Kidney (tissue), 13 donors: ENCODE measurements at regions not wholly inside any gene's neighbourhood (a gene's known extent, or its start where the extent isn't known, plus 50 kb on each side); places are given as distances from the start of the nearest gene placed in this dataset.

Experiments
- DNase-seq, 5 donors: peaks; one replicate each; pipeline ENCODE4 v3.0.0-alpha.2; 2013 to 2020
- FAIRE-seq: peaks from 2 replicates; lab custom pipeline; 2012; peaks lifted over from hg19 to GRCh38; lab: Jason Lieb, UNC
- H3K27ac ChIP-seq, 2 donors: one replicate each; pipeline ENCODE4 v1.7.0; 2013; ENCODE audit warnings: low read depth in 2 of 2, low read length in 2 of 2, inconsistent platforms in 1 of 2
- H3K27me3 ChIP-seq: one replicate; pipeline ENCODE4 v1.7.1; 2013; ENCODE audit warnings: low read length, inconsistent platforms; ENCODE audit not compliant: control insufficient read depth, insufficient read depth
- H3K36me3 ChIP-seq, 3 donors: one replicate each; pipeline versions ENCODE4 v1.7.0 to v1.7.1; 2013; ENCODE audit warnings: low read length in 3 of 3, control low read depth in 1 of 3, inconsistent platforms in 1 of 3; ENCODE audit not compliant: insufficient read depth in 3 of 3, control insufficient read depth in 2 of 3
- H3K4me1 ChIP-seq, 3 donors: one replicate each; pipeline versions ENCODE4 v1.7.0 to v1.7.1; 2013; ENCODE audit warnings: low read length in 3 of 3, inconsistent platforms in 1 of 3, low read depth in 1 of 3; ENCODE audit not compliant: control insufficient read depth in 2 of 3, insufficient read depth in 2 of 3
- H3K4me3 ChIP-seq, 3 donors: one replicate each; pipeline versions ENCODE4 v1.7.0 to v1.8.1; 2013; ENCODE audit warnings: low read length in 3 of 3, control low read depth in 1 of 3, inconsistent platforms in 1 of 3
- H3K9ac ChIP-seq, 3 donors: one replicate each; pipeline versions ENCODE4 v1.7.0 to v1.7.1; 2013; ENCODE audit warnings: low read length in 3 of 3, control low read depth in 1 of 3, inconsistent platforms in 1 of 3
- H3K9me3 ChIP-seq, 3 donors: one replicate each; pipeline versions ENCODE4 v1.7.0 to v1.7.1; 2013; ENCODE audit warnings: low read length in 3 of 3, control low read depth in 1 of 3, inconsistent platforms in 1 of 3; ENCODE audit not compliant: control insufficient read depth in 2 of 3, insufficient read depth in 1 of 3
- CTCF ChIP-seq: IDR thresholded peaks from 3 replicates; pipeline ENCODE4 v1.5.1; 2012; ENCODE audit warnings: mild to moderate bottlenecking, moderate library complexity, borderline replicate concordance; ENCODE audit not compliant: insufficient read depth; ENCODE audit errors: extremely low read depth
- intact Hi-C: fragments of 100-400 bp; cut with DNase I; formaldehyde crosslinking; loops from one replicate; pipeline ENCODE4 v1.11.1; 2022
- donor health status: control.
- donor health status: control.
- donor health status: control.
- donor health status: control.
- donor health status: control.
- donor health status: DM: yes; HTN: yes; CAD: no.
- donor health status: Normal renal cell carcinoma (clear cell type).

DNA sequence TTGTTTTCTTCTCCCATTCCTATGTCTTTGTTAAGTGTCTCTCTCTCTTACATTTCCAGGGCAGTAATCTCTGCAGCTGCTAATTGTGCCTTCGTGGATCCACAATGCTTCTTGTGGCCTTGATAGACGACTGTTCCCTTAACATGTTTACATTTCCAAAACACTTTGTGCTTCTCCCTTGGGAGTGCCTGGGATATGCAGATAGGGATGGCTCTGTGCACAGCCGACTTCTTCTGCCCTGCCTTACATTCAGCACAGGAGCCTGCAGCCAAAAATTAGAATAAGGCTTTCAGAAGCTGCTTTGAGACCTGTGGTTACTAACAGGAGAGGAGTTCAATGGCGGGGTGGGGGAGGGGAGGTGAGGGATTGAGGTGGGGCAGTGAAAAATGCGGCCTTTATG is 328.9 kb downstream of the TDRD15 start:
- TF ChIP-seq CTCF = no peak
- no peaks in the 10 kb centered on the region for H3K4me1 ChIP-seq
- H3K4me3 ChIP-seq = no peak overlapping the region
- FAIRE-seq = no peak
- no peaks in the 10 kb centered on the region for H3K27me3 ChIP-seq
- intact Hi-C loops = no loop called here
- no peak for DNase-seq
- H3K36me3 ChIP-seq = no peaks in the 10 kb centered on the region
- H3K27ac ChIP-seq = no peak overlapping the region
- H3K9me3 ChIP-seq = no peaks in the 10 kb centered on the region
- H3K9ac ChIP-seq = no peak overlapping the region

- Histone ChIP-seq H3K4me3 (no peak overlapping the region), H3K27me3 (no peaks in the 10 kb centered on the region), H3K36me3 (no peaks in the 10 kb centered on the region), H3K4me1 (no peaks in the 10 kb centered on the region), H3K9ac (no peak overlapping the region), H3K27ac (peak overlapping the region in 1 of 2 donors; percentile 20), H3K9me3 (no peaks in the 10 kb centered on the region)
- no peak for DNase-seq
- no peak for TF ChIP-seq CTCF
- intact Hi-C loops = no loop called here
- no peak for FAIRE-seq
Observed at GRCh38 chr2:21453723-21454450, 330.1 kb downstream of the TDRD15 start.

- no peak overlapping the region for H3K4me3 ChIP-seq
- DNase-seq = no peak
- no peak overlapping the region for H3K27ac ChIP-seq
- H3K9me3 ChIP-seq = no peaks in the 10 kb centered on the region
- intact Hi-C loops = no loop called here
- no peaks in the 10 kb centered on the region for H3K27me3 ChIP-seq
- no peaks in the 10 kb centered on the region for H3K4me1 ChIP-seq
- no peaks in the 10 kb centered on the region for H3K36me3 ChIP-seq
- no peak for FAIRE-seq
- TF ChIP-seq CTCF = no peak
- H3K9ac ChIP-seq = no peak overlapping the region
Observed at GRCh38 chr2:21454839-21455238, 331.1 kb downstream of the TDRD15 start.

- Histone ChIP-seq H3K27me3 (no peaks in the 10 kb centered on the region), H3K9ac (no peak overlapping the region), H3K36me3 (no peaks in the 10 kb centered on the region), H3K4me1 (no peaks in the 10 kb centered on the region), H3K9me3 (no peaks in the 10 kb centered on the region), H3K4me3 (no peak overlapping the region), H3K27ac (no peak overlapping the region)
- no peak for FAIRE-seq
- TF ChIP-seq CTCF = no peak
- intact Hi-C loops = no loop called here
- DNase-seq = no peak
Observed at GRCh38 chr2:21461754-21462240, 338.0 kb downstream of the TDRD15 start.
